ENCODE measurements at regions not wholly inside any gene's neighbourhood (a gene's known extent, or its start where the extent isn't known, plus 50 kb on each side); places are given as distances from the start of the nearest gene placed in this dataset.

GRCh38 chr13:75038393-75039113 is 443.4 kb downstream of the TBC1D4 start:
- DNase-seq, result no peak

DNA sequence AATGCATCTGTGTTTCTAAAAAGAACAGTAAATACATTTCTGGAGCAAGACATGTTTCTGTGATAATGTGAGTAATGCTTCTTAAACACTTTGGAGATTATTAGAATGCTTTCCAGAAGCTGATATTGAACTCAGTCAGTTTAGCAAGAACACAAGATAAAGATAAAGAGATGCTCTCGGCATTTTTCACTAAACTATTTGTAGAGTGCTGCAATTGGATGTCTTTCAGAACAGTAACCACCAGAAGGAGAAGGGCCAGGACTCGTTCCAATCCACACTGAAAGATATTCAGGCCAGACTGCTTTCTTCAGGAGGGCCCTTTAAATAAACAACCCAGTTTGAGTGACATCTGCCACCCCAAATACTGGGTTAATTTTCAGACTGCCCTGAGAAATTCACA is 456.0 kb downstream of the TBC1D4 start:
- DNase-seq, result no peak

GRCh38 chr13:75024602-75025001 is 457.4 kb downstream of the TBC1D4 start:
- no peak for DNase-seq

DNA sequence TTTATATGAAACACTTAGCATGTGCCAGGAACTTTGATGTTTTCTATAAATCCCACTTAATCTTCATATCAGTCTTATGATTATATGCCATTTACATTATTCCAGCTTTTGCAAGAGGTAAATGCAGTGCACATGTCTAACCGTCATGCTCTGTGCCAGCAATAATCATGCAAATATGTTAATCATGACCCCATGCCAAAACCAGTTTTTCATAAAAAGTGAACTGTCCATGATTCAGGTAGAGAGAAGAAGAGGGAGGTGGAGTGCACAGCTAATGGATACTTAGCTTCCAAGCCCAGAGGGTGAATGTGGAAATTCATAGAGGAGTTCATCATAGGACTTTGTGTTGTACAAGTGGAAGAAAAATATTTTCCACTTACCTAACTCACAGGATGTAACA is 458.4 kb downstream of the TBC1D4 start:
- no peak for DNase-seq

- no peak for DNase-seq
Observed at GRCh38 chr13:75021151-75021550, 460.8 kb downstream of the TBC1D4 start.

- DNase-seq, result no peak
Observed at GRCh38 chr13:75016225-75016624, 465.7 kb downstream of the TBC1D4 start.

DNA sequence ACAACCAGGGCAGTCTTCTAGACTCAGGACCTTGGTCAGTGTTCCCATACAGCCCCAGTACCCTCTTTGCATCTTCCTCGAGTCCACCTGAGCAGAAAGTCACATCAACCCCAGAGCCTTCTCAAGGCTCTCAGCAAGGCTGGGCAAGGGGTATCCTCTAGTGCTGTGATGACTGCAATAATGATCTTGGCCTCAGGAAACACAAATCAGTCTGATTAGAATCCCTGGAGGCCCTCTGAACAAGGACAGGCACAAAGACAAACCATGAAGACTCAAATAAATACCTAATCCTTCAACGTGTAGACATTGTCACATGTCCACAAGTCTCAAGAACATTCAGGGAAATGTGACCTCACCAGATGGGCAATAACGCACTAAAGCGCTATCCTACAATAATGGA is 468.2 kb downstream of the TBC1D4 start:
- no peak for DNase-seq

GRCh38 chr13:75010941-75011340 is 471.0 kb downstream of the TBC1D4 start:
- DNase-seq, result no peak

GRCh38 chr13:75008926-75009325 is 473.0 kb downstream of the TBC1D4 start:
- DNase-seq, result no peak

- DNase-seq, result no peak
Observed at GRCh38 chr13:74990992-74991391, 491.0 kb downstream of the TBC1D4 start.

GRCh38 chr13:74987124-74987690 is 494.8 kb downstream of the TBC1D4 start:
- DNase-seq, result no peak

GRCh38 chr13:74986609-74987008 is 495.4 kb downstream of the TBC1D4 start:
- DNase-seq, result no peak

DNA sequence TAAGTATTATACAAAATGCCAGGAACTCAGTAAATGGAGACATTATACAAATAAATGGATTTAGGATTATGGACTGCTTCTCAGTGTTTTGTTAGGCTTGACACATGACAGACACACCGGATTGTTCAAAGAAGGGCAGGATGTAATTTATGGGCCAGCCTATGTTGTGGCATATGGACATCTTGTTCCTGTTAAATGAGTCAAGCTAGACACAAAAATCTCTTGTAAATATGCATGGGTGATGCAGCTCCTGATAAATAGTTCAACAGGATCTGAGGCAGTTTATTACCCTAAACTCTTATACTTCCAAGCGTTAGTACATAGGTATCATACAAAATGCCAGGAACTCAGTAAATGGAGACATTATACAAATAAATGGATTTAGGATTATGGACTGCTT is 502.3 kb downstream of the TBC1D4 start:
- no peak for DNase-seq

- no peak for DNase-seq
Observed at GRCh38 chr13:74978591-74978990, 503.4 kb downstream of the TBC1D4 start.

- DNase-seq, result no peak
Observed at GRCh38 chr13:74977498-74977897, 504.5 kb downstream of the TBC1D4 start.

DNA sequence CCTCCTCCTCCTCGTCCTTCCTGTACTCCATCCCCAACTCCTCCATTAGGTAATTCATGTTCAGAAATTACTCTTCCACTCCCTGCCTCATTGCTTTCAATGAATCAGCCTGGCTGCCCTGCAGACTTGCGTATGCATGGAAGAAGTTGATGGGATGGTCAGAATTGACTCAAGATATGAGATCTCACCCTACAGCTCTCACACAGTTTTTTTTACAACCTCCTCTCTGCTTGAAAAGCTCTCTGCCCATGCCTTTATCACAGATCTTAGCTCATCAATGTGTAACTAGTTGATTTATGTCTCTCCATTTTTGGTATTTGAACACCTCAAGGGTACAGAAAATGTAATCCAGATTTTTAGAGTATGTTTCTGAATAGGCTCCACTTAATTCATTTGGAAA is 506.9 kb downstream of the TBC1D4 start:
- DNase-seq, result no peak

DNA sequence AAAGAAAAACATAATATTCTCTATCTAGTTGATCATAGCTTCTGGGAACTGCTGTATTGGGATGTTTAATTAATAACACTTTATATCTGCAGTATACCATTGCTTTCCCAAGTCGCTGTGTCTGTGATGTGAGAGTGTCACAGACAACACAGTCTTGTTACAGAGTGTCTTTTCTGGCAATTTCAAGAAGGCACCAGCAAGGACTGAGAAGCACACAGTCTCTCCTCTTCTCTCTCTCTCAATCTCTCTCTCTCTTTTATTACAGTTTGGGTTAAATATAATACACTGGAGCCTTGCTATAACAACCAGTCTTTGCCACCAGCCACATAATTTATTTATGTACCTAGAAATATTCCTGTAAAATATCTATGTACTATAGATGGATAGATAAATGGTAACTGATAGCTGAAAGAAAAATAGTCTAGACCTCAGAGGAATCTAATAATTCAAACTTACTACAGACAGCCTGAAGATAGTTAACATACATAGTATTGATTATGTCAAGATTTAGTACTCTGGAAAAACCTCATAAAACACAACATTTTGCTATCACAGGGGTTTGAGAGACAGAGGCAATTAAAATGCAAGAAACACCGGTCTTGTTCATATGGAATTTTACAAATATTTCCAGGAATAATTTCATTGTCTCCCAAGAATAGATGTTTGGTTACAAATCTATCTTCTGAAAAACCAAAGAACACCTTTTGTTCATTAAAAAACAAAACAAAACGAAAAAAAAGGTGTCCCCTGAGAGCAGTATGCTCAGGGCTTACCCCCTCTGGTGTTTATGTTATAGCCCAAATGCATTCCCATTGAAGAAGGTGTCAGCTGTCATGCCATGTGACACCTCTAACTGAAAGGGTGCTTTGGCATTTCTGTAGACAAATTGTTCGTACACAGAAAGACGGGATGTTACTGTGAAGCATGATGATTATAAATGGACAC is 507.8 kb downstream of the TBC1D4 start:
- DNase-seq, result no peak

GRCh38 chr13:74969419-74969818 is 512.5 kb downstream of the TBC1D4 start:
- DNase-seq, result no peak

DNA sequence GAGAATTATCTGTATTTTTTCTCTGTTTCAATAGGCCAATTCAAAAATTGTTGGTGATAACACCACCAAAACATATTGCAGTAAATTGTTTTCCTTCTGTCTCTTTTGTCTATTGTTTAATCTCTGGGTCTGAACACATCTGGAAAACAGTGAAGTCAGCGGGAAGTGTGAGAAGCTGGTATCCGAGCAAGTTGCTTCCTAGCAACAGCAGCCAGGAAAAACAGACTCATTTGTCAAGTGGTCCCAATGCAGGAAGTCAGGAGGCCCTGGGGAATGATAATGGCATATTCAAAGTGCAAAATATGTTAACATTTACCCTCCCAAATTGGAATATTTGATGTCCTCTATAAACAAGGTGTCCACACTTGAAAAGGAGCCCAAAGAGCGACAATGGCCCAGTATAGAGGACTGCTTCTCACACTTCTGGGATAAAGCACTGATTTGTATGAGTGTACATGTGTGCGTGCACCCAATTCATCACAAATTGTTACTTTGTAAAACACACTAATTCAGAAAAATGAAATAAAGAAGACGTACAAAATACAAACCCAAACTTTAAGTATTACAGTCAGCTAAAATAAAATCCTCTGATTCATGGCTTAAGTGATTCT is 515.0 kb downstream of the TBC1D4 start:
- no peak for DNase-seq

DNA sequence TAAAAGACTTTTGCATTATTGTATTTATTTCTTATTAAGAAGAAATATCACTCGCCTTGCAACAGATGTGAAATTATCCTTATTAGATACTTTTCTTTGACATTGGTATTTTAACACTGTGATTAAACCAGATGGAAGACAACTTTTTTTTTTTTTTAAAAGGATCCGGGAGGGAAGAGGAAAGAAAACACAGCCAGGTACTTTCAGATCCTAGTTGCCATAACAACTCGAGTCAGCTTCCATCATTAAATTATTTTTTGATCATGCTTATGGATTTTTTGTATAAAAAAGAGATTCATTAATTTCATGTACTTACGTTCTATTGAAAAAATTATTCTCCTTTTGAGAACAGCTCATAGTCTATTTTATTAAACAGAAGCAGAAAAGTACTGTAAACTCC is 515.7 kb downstream of the TBC1D4 start:
- no peak for DNase-seq

- DNase-seq, result no peak
Observed at GRCh38 chr13:74945637-74946036, 536.3 kb downstream of the TBC1D4 start.

GRCh38 chr13:74931698-74932433 is 550.1 kb downstream of the TBC1D4 start:
- no peak for DNase-seq

All from 8988T (cell line).